ENCODE measurements at regions not wholly inside any gene's neighbourhood (a gene's known extent, or its start where the extent isn't known, plus 50 kb on each side); places are given as distances from the start of the nearest gene placed in this dataset.

DNA sequence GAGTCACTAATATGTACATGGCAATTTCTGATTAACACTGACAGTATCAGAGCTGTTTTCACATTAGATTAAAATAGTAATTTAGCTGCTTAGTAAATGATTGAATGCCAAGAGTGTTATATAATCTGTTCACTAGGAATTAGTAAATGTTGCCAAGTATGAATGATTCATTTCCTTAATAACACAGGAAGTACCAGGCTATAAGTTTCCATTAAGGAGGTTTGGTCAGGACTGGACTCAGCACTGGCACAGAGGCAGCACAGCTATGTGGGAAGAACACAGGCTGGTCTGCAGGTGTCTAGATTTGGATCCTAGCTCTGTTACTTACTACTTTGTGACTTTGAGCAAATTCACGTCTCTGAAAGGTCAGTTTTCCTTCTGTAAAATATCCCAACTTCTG lies 97.2 kb downstream of the TDRD15 start:
- H3K4me3 ChIP-seq (replicated peaks in 1 of 2; ENCODE audit: low read depth in 2 of 2, low read length in 2 of 2) = no peak overlapping the region
- no peak for DNase-seq (ENCODE audit: low read depth in 2 of 2)
- TF ChIP-seq, protein P1, sequence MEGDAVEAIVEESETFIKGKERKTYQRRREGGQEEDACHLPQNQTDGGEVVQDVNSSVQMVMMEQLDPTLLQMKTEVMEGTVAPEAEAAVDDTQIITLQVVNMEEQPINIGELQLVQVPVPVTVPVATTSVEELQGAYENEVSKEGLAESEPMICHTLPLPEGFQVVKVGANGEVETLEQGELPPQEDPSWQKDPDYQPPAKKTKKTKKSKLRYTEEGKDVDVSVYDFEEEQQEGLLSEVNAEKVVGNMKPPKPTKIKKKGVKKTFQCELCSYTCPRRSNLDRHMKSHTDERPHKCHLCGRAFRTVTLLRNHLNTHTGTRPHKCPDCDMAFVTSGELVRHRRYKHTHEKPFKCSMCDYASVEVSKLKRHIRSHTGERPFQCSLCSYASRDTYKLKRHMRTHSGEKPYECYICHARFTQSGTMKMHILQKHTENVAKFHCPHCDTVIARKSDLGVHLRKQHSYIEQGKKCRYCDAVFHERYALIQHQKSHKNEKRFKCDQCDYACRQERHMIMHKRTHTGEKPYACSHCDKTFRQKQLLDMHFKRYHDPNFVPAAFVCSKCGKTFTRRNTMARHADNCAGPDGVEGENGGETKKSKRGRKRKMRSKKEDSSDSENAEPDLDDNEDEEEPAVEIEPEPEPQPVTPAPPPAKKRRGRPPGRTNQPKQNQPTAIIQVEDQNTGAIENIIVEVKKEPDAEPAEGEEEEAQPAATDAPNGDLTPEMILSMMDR (IDR thresholded peaks at IDR 0.05; ENCODE audit: low read depth, low read length) = no peak

DNA sequence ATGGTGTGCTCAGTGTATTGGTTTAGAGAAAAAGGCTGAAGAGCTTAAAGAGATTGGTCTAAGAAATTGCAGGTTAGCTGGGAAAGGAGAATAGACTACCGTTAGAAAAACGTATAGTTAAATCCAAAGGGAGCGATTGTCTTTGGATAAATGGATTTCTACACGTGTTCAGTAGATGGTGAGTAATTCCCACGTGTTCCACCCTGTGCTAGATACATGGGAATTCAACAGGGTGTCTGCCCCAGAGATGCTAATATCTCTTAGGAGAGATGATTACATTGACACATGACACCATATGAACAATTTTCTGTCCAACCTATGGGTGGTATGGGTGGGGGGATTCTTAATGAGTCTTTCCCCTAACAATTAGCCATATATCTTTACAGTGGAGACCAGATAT lies 99.8 kb downstream of the TDRD15 start:
- no peak for DNase-seq (ENCODE audit: low read depth in 2 of 2)
- TF ChIP-seq, protein P1 (IDR thresholded peaks at IDR 0.05; ENCODE audit: low read depth, low read length) = no peak
- no peak overlapping the region for H3K4me3 ChIP-seq (replicated peaks in 1 of 2; ENCODE audit: low read depth in 2 of 2, low read length in 2 of 2)

DNA sequence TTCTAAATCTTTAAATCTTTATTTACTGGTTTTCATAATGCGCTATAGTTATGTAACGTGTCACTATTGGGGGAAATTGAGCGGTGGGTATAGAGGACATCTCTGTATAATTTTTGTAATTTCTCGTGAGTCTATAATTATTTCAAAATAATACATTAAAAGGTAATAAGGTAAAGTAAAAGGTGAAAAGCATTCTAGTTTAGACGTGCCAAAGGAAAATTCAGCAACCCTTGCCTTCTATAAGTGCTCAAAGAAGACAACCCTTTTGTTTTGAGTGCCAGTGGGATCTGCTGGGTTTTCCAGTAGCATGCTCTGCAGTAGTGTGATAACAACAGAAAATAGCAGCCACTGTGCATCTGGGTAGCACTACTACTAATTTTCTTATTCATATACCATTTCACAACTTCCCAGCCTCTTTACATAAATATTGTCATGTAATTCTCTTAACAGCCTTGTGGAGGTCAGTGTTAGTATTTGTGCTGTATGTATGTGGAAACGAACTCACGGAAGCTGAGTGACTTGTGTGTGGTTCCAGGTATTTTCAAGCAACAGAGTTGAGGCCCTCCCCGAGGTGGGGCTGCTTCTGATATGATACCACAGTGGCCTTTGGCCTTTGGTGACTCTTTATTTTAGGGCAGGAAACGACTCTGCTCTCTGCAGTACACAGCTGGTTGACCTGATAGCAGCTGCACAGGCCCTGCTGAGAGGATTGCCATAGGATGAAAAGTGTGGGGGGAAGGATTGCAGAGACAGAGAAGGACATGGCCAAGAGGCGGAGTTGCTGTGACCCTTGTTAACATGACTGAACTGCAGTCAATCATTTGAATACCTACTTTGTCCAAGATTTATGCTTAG lies 104.5 kb downstream of the TDRD15 start:
- H3K4me3 ChIP-seq (replicated peaks in 1 of 2; ENCODE audit: low read depth in 2 of 2, low read length in 2 of 2) = no peak overlapping the region
- TF ChIP-seq, protein P1 (IDR thresholded peaks at IDR 0.05; ENCODE audit: low read depth, low read length) = no peak
- DNase-seq (ENCODE audit: low read depth in 2 of 2) = no peak

DNA sequence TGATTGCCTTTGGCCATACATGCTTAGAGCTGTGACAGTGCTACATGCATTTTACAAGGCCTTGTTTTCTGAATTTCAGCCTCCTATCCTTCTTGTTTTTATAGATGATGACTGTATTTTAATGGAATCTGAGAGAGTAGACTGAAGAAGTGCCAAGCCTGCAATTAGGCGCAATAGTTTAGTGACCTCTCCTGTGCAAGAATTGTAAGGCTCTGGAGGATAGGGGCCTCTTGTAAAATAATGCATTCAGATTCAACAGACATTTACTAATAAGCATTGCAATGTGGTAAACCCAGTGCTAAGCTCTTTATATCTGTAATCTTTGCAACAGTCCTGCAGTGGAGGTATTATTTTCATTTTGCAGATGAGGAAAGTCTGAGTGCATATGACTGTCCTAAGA lies 105.5 kb downstream of the TDRD15 start:
- DNase-seq (ENCODE audit: low read depth in 2 of 2) = no peak
- TF ChIP-seq, protein P1 (IDR thresholded peaks at IDR 0.05; ENCODE audit: low read depth, low read length) = no peak
- H3K4me3 ChIP-seq (replicated peaks in 1 of 2; ENCODE audit: low read depth in 2 of 2, low read length in 2 of 2) = no peak overlapping the region

DNA sequence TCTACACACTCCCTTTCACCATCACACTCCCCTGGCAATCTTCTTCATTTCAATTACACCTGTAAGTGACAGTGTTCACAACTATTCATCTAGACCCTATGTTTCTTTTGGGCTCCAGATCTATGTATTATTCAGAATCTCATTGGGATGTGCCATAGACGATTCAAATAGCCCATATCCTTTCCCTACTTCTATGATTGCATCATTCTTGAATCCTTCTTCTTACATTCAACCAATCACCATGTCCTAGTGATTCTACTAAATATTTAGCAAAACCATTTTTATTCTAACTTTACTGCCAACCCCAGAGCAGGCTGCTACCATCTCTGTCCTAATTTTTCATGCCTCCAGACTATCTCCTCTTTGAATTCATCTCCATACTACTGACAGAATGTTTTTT lies 106.4 kb downstream of the TDRD15 start:
- TF ChIP-seq, protein P1 (IDR thresholded peaks at IDR 0.05; ENCODE audit: low read depth, low read length) = no peak
- no peak overlapping the region for H3K4me3 ChIP-seq (replicated peaks in 1 of 2; ENCODE audit: low read depth in 2 of 2, low read length in 2 of 2)
- no peak for DNase-seq (ENCODE audit: low read depth in 2 of 2)

DNA sequence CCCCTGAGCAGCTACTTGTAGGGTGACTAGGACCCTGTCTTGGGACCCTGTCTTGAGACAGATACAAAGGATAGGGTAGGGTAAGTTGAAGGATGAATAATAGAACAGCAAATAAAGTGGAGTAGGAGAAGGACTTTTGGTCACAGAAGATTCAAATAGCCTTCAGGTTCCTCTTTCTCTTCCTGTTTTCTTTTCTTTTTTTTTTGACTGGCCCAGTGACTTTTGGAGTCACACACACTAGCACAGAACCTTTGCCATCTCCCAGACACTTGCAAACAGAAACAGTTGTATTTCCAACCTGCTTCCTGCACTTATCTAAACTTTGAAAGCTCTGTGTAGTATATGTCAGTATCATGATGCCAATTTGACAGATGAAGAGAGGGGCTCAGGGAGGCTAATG lies 108.2 kb downstream of the TDRD15 start:
- no peak for DNase-seq (ENCODE audit: low read depth in 2 of 2)
- TF ChIP-seq, protein P1 (IDR thresholded peaks at IDR 0.05; ENCODE audit: low read depth, low read length) = no peak
- H3K4me3 ChIP-seq (replicated peaks in 1 of 2; ENCODE audit: low read depth in 2 of 2, low read length in 2 of 2) = no peak overlapping the region

Measured in cardiac fibroblast (primary cell).